NCI-H1092 (cell line): ENCODE measurements at regions not wholly inside any gene's neighbourhood (a gene's known extent, or its start where the extent isn't known, plus 50 kb on each side); places are given as distances from the start of the nearest gene placed in this dataset.
"Not testable (repeated sequence)": the region's sequence is repeated elsewhere in the genome, so short reads cannot be mapped to it uniquely, and the experiment has no call there.

ENCODE experiments used
- DNase-seq: peaks from one replicate; lab custom pipeline; 2025; lab: John Stamatoyannopoulos, UW

DNA sequence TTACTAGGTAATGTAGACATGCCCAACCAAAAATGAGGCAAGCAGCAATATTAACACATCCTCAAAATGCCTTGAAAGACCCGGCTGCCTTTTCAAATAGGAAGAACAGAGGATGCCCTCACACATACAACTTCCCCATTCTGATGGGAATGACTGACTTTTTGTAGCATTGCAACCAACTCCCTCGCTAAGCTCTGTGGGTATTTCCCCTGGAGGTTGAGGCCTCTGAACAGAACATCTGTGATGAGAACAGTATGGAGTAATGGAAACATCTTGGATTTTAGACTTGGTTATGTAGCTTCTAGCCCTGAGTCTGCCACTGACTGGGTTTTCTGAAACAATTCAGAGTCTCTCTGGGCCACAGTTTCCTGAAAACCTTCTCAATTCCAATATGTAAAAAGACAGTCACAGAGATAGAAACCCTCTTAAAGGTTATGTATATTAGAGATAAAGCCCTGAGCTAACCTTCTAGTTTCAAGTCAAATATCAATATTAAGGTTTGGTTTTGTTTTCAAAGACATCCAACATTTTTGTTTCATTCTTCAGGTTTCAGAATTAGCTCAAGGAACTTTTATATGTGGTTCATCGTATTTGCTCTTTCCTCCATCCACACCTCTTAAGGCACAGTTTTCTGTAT, 311.5 kb downstream of the SETD4 start:
- no peak for DNase-seq

DNA sequence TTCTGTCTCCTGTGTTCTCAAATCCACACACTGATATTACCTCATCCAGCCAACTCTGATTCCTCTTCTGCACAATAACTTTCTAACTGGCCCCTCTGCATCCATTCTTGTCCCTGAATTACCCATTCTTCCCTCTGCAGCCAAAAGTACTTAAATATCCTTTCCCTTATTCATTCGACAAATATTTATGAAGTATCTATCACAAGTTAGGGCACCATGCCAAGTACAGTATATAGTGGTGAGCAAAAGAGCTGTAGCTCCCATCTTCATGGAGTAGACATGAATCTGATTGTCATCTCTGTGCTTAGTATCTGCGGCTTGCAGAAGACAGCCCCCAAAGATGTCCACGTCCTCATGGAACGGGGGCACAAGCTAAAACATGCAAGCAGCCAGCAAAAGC, 316.8 kb downstream of the SETD4 start:
- no peak for DNase-seq

DNA sequence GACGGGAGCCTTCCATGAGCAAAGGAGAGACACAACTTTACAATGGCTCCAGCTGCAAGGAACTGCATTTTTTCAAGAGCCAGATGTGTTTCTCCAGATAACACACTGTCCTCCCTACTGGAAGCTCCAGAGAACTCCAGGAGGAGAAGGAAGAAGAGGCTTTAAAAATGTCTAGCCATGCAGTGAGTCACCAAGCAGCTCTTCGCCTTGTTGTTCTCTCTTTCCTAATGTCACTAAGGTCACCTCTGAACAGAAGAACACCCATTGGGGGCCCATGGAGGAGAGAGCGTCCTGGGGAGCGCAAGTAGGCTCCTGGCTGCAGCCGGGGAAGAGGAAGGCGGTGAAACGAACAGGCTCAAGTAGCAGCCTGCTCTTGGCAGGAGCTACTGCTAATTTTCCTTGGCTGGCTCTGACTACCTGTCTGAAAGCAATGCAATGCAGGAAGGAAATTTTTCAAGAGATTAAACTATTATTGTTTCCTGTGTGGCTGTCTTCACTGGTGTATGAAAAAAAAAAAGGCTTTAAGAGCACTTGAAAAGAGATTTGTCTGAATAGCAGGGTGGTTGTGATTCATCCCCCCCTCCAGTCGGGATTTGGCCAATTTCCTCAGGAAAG, 321.9 kb downstream of the SETD4 start:
- DNase-seq, result no peak

DNA sequence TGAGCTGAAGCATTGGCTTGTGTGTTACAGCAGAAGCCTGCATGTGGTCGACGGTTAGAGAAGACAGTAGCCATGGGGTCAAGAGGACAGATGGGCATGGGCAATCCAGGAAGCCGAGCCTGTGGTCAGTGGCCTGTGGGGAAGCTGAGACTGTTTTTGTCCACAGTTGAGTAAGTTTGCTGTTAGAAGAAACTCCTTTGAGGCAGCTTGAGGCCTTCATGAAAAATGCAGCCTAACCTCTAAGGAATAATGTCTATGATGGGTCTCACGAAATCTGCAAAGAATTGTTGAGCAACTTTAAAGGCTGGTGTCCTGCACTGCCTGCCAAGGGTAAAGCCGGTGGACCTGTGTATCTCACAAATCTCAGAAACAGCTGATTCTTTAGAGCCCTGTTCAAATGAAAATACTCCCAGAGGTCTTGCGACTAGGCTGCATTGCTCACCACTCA, 322.4 kb downstream of the SETD4 start:
- DNase-seq, result no peak

DNA sequence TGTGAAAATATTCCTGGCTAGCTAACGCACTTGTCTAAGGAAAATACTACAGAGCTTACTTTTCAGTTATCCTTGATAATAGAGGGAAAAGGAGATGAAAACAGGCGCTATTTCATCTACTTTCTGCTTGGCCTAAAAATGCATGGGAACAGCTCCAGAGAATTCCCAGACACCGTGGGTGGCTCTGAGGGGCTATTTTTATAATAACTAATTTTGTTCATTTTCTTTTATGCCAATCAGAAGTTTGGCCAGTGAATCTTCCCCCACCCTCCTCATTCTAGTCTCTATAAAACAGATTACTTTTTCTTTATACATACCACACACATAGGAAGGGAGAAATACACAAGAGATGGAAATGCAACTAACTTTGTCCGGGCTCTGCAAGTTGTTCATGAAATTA, 322.9 kb downstream of the SETD4 start:
- no peak for DNase-seq

DNA sequence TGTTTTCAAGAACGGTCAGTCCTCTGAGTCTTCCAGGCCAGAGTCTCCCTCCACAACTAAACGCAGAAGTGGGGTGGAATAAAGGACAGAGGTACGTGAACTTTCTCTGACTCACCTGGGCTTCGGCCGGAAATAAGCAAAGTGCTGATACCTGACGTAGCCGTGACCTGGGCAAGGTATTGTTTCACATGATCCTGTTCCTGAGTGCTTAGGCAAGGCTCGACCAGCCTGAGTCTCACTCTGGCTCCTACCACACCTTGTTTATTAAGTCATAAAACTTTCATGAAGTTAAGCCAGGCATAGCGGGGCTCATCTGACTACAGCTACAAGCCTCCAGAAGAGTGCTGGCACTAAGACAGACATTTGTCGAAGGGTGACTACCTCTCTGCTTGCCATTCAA, 327.5 kb downstream of the SETD4 start:
- DNase-seq, result no peak

DNA sequence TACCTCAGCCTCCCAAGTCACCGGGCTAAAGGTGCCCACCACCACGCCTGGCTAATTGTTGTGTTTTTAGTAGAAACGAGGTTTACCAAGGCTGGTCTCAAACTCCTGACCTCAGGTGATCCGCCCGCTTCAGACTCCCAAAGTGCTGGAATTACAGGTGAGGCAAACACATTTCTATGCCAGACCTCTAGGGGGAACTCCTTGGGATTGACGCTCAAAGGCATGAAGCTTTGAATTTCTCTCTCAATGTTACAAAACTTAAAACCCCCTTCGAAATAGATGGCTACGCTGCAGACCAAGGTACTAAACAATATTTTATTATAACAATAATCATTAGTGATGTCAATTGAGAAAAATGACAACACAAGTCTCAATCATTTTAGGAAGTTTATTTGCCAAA, 330.0 kb downstream of the SETD4 start:
- DNase-seq, result no peak

DNA sequence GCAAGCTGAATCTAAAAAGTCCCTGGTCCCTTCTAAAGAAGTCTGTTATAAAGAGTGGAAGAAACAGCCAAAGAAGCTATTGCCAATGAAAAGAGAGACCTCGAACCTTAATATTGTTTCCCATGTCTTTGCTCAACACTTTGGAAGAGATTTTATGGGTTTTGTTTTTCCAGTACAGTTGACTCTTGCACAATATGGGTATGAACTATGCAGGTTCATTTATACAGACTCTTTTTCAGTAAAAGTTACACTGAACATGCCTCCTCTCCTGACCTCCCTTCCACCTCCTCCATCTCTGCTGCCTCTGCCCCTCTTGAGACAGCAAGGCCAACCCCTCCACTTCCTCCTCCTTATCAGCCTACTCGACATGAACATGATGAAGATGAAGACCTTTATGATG, 332.5 kb downstream of the SETD4 start:
- no peak for DNase-seq

DNA sequence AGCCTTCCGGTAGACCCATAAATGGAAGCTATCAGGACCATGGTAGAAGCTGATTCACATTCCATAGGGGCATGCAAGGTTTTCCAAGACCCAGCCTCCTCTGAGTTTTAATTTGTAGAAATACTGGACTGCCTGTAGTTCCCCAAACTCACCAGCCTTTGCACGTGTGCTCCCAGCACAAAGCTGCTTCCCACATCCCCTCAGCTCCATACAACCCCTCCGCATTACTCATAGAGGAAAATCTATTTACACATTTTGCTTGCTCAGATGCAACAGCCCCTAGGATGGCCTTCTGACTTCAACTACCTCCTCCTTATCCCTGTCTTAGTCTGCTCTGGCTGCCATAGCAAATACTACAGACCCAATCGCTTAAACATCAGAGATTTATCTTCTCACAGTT, 336.2 kb downstream of the SETD4 start:
- DNase-seq, result no peak

DNA sequence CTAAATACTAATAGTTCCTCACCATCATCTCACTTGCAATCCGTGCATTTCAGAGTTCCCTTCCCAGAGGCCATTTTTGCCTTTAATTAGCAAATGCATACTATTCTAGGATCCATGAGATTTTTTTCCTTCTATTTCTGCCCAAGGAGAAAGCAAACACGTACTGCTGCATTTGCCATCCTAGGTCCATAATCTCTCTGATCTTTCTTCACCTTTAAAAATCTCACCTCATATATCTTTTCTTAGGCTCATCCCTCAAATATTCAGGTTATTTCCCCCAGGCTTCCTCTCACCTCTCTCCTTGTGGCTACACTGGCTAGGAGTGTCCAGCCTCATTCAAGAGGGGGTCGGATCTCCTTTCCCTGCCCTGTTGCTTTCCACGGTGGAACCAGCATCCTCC, 338.6 kb downstream of the SETD4 start:
- DNase-seq, result no peak

DNA sequence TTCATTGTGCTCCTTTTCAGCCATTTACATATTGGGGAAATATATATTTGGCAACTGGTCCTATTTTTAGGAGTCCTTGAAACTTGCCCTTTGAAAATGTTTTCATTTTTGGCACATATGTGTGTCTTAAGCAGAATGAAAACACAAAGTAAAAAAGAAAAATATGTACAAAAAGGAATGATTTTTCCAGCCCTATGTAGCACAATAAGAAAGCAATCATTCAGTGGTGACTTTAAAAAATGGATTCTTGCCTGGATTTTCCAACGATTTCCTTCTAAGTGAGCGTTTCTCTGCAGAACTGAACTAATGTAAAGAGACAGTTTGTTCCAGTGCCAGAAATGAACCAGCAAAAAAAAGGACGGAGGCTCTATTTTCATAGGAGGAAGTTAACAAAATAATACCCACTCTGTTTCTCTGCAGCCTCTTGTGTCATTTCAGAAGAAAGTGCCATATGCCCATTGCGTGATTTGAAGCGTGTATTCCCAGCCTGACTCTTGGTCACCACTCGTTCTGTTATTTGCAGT, 340.1 kb downstream of the SETD4 start:
- no peak for DNase-seq

DNA sequence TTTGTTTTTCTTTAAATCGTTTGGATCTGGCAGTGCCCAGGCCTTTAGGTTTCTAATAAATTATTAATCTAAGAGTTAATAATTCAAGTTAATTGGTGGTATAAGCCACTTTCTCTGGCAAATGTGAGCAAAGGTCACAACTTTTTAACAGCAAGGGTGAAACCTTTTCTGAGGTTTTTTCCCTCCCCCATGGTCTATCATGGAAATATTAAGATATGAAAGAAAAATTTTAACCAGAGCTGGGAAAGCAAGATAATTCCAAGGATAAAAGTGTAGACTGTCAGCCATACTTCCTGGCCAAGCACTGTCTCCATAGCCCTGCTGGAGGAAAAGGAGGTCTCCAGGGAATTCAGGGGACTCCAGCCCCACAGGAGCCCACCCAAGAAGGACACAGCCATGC, 341.2 kb downstream of the SETD4 start:
- DNase-seq, result no peak

DNA sequence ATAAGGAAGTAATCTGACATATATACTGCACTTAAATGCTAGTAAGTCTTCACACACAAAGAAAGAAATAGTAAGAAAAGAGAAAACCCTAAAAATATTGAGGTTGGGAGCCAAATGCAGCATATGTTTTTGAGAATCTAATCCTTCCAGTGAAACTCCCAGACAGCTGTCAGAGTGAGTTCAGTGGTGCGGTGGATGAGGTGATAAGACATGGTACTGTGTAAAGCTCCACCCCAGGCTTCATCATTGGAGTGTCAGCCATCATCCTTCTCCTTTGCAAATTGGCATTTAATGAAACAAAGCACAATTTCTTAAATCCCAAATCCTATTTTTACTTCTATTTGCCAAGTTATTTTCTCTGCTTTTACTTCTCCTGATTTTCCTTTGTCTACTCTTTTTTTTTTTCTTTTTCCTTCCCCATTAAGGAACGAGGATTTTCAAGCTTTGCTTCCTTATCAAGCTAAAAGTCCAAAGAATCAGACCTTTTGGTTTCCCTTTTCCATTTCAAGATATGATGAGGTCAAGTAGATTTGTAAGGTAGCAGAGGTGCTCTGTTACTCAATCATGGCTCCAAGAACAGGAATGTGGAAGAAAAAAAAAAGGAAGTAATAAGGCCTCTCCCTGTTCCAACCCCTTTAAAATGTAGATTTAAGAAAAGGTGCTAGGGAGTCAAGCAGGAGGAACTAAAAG, 343.3 kb downstream of the SETD4 start:
- no peak for DNase-seq

DNA sequence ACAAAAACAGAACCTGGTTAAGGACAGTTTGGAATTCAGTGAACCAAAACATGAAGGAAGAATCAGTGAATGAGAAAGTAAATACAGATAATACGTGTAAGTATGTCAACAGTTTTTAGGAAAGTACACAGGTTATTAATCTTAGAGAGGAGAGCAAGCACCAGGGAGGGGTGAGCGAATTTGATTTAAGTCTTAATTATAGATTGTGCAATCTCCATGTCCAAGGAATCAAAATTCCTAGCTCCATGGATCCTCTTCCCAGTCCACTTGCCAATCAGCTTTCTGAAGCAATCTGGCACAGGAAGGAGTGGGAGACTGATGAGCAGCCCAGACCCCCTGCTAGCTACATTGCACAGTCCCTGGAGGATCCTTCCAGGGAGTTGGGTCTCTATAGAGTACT, 346.4 kb downstream of the SETD4 start:
- no peak for DNase-seq

DNA sequence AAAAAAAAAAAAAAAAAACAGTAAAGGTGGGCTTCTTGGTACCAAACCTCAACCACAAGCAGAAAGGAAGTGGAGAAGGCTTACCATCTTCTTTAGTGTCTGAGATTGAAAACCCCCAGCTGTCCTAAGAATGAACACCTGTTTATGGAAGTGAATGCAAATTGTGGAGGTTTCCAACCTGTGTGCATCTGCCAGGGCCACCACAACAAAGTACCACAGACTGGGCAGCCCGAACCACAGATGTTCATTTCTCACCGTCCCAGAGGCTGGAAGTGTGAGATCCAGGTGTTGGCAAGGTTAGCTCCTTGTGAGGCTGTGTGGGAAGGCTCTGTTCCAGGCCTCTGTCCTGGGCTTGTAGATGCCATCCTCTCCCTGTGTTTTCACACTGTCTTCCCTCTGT, 348.7 kb downstream of the SETD4 start:
- no peak for DNase-seq

DNA sequence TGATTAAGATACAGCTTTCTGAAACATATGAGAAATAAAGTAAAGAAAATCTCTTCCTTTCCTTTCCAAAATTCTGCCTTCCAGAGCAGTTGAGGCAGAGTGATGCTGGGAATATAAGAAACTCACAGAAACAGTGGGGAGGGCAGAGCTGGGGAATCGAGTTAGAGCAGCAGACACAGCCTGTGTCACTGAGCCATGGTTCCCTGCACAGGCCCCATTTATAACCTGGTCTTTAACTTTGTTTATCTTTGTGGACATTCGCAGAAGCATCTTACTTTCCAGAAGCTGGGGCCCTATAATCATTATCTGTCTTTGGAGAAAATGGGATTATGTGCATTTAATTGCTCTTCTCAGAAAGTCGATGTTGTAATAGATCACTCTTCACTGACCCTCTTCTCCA, 349.1 kb downstream of the SETD4 start:
- DNase-seq, result no peak

DNA sequence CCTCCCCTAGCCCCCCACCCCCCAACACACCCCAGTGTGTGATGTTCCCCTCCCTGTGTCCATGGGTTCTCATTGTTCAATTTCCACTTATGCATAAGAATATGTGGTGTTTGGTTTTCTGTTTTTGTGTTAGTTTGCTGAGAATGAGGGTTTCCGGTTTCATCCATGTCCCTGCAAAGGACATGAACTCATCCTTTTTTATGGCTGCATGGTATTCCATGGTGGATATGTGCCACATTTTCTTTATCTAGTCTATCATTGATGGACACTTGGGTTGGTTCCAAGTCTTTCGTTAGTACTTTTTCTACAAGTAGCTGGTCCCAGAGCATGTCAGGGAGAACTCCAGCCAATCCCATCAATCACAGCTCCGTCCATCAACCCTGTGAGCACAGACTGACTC, 350.3 kb downstream of the SETD4 start:
- not testable (repeated sequence) for DNase-seq

DNA sequence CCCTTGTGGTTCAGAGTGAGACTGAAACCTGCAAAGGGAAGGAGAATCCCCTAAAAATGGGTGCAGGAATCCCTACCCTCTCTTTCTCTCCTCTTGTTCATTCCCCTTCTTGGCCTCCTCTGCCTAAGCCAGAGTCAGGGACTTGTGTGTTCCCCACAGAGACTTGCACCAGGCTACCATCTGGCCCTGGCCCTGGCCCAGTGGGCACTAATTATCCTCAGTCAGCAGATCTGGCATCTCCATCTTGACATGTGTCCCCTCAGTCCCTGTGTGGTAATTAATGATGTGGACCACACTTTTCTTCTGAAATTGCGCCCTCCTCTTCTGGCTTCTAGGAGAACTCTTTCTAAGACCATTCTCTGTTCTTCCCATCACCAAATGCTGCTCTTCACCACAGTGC, 354.4 kb downstream of the SETD4 start:
- no peak for DNase-seq

DNA sequence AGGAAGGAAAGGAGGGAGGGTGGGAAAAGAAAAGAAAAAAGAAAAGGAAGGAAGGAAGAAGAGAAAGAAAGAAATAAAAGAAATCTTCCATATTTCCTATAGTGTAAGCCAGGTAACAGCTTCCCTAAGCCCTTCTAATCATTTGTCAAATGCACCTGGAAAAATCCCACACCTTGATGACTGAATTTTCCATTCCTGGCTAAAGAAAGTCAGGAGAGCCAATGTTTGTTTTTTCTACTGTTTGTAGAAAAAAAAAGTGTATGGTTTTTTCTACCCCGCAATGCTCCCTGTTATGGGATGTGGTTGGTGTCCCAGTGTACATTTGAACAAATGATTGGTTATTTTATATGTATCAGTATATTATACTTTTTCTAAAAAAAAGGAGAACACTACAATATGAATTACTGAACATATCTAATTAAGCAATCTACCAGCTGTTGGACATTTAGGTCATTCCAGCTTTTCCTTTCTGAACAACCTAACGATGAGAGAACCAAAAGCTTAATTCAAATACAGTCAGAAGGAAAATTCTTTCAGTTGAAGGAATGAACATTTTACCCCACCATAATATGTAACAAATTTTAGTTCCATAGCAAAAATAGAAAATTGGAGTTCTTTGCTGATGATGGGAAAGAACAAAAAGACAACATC, 355.0 kb downstream of the SETD4 start:
- DNase-seq, result no peak

DNA sequence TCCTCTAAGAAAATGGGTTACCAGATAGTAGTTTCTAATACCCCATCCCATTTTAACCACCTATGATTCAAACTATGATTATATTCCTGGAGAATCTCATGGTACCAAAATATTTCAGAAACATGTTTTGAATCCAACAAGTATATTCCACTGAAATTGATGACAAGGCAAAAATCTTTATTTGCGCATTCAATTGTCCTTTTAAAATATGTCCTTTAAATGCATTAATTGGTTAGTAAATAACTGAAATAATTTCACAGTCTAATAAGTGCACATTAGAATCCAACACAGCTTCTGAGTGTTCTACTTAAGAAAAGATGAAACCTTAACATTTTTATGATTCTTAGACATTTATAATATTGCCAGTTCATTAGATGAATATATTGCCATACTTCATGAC, 356.6 kb downstream of the SETD4 start:
- no peak for DNase-seq

DNA sequence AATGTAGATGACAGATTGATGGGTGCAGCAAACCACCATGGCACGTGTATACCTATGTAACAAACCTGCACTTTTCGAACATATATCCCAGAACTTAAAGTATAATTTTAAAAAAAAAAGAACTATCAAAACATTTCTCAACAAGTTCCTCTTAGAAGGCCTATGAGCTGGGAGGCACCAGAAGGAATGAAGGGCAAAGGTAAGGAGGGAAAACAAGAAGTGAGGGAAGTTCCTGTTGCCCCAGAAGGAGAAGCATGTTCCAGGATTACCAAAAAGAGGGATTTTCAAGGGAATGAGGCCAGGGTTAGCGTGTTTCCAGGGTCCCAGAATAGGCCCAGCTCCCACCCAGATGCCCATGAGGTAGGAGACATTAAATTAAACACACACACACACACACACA, 361.0 kb downstream of the SETD4 start:
- DNase-seq, result no peak

DNA sequence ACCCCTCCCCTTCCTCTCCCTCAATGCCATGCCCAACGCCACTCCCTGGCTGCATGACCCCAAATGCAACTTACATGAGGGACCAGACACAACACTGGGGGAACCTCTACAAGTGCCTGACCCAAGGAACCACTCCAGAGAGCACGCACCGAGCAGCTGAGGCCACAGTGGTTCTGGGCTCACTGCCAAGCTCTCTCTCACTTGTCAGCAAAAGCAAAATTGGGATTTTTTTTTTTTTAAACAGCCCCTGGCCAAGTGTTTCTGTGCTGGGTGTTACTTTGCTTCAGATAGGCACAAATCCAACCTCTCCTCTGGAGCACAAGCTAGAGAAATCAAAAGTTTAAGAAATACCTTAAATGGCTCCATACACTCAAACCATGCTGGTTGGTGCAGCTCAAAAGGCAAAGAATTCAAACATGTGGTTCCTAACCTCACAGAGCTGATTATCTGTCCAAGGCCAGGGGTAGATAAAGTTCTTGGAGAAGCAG, 363.0 kb downstream of the SETD4 start:
- DNase-seq, result peak; percentile 93

DNA sequence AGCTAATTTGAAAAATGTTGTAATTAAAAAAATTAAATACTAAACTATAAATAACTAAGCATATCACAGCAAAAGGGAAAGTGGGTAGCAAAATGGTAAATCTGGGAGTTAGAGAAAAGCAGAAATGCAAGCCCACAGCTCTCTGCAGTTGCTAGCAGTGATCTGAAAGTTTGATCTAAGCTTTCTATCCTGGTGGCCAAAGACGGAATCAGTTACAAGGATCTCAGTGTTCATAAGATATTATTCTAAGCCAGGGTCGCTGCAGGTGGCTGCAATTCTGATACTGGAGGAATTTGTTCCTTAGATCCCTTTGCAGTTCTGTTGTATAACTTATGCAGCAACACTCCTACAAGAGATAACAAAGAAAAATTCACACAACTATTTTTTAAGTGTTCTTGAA, 363.7 kb downstream of the SETD4 start:
- no peak for DNase-seq
